ENCODE measurements at regions not wholly inside any gene's neighbourhood (a gene's known extent, or its start where the extent isn't known, plus 50 kb on each side); places are given as distances from the start of the nearest gene placed in this dataset.
A peak's percentile ranks its signal among the peaks of the same experiment; 100 is the strongest.
"Not testable (repeated sequence)": the region's sequence is repeated elsewhere in the genome, so short reads cannot be mapped to it uniquely, and the experiment has no call there.

DNA sequence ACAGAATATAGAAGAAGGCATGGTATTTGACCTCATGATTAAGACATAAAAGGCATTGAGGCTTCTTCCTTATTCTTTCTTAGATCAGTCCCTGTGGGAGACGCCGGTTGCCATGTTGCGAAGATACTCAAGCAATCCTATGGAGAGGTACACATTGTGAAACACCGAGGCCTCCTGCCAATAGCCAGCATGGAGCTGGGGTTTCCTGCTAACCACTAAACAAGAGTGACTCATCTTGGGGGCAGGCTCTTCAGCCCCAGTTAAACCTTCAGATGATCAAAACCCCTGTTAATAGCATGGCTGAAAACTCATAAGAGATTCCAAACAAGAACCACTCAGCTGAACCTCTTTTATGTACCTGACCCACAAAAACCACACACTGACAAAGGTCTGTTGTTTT is 478.8 kb downstream of the CD83 start:
- H3K27me3 Mint-ChIP-seq (ENCODE audit: unreplicated experiment), result peaks cover 1% of the 10 kb centered on the region
- no TSS peak for BruUV-seq (replicated peaks)
- CTCF ChIA-PET, result interaction anchor here (0.7 kb wide), 1 partner anchor 325 kb away, joined by 3 read pairs; no protein-coding TSS in a partner anchor
- no peak overlapping the region for H3K27ac Mint-ChIP-seq (ENCODE audit: unreplicated experiment)
- H3K4me1 Mint-ChIP-seq (ENCODE audit: low read depth, unreplicated experiment), result no peaks in the 10 kb centered on the region
- TF ChIP-seq, protein P1, sequence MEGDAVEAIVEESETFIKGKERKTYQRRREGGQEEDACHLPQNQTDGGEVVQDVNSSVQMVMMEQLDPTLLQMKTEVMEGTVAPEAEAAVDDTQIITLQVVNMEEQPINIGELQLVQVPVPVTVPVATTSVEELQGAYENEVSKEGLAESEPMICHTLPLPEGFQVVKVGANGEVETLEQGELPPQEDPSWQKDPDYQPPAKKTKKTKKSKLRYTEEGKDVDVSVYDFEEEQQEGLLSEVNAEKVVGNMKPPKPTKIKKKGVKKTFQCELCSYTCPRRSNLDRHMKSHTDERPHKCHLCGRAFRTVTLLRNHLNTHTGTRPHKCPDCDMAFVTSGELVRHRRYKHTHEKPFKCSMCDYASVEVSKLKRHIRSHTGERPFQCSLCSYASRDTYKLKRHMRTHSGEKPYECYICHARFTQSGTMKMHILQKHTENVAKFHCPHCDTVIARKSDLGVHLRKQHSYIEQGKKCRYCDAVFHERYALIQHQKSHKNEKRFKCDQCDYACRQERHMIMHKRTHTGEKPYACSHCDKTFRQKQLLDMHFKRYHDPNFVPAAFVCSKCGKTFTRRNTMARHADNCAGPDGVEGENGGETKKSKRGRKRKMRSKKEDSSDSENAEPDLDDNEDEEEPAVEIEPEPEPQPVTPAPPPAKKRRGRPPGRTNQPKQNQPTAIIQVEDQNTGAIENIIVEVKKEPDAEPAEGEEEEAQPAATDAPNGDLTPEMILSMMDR (IDR thresholded peaks at IDR 0.05; ENCODE audit: unreplicated experiment), result no peak
- peak; percentile 11 for DNase-seq
- H3K4me3 Mint-ChIP-seq (ENCODE audit: low read depth, unreplicated experiment), result no peak overlapping the region
- no peaks in the 10 kb centered on the region for H3K36me3 Mint-ChIP-seq (ENCODE audit: insufficient read depth, unreplicated experiment)
- H3K9me3 Mint-ChIP-seq (ENCODE audit: low read depth, unreplicated experiment), result no peaks in the 10 kb centered on the region
- intact Hi-C loops (cut with micrococcal nuclease; ENCODE audit: unreplicated experiment), result no loop called here

DNA sequence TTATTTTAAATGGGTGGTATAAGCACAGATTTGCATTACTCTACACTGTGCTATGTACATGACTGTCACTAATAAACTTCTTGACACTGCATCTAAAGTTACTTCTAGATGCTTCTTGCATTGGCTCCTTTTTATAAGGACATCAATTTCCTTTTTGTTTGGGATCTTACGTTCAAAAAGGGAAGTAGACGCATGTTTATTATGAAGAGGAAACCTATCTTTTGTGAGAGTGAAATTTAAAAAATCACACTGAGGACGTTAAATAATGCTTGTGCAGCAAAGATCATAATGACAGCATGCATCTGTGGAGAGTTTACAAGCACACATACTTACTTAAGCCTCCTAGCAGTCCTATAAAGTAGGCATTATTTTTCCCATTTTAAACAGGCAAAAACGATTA is 479.5 kb downstream of the CD83 start:
- Mint-ChIP-seq H3K4me1 (ENCODE audit: low read depth, unreplicated experiment) (no peaks in the 10 kb centered on the region), H3K27ac (ENCODE audit: unreplicated experiment) (no peak overlapping the region), H3K9me3 (ENCODE audit: low read depth, unreplicated experiment) (no peaks in the 10 kb centered on the region), H3K27me3 (ENCODE audit: unreplicated experiment) (no peaks in the 10 kb centered on the region), H3K36me3 (ENCODE audit: insufficient read depth, unreplicated experiment) (no peaks in the 10 kb centered on the region), H3K4me3 (ENCODE audit: low read depth, unreplicated experiment) (no peak overlapping the region)
- no peak for DNase-seq
- TF ChIP-seq, protein P1 (IDR thresholded peaks at IDR 0.05; ENCODE audit: unreplicated experiment), result no peak
- CTCF ChIA-PET, result no interaction called here
- BruUV-seq (replicated peaks), result no TSS peak
- intact Hi-C loops (cut with micrococcal nuclease; ENCODE audit: unreplicated experiment), result no loop called here

DNA sequence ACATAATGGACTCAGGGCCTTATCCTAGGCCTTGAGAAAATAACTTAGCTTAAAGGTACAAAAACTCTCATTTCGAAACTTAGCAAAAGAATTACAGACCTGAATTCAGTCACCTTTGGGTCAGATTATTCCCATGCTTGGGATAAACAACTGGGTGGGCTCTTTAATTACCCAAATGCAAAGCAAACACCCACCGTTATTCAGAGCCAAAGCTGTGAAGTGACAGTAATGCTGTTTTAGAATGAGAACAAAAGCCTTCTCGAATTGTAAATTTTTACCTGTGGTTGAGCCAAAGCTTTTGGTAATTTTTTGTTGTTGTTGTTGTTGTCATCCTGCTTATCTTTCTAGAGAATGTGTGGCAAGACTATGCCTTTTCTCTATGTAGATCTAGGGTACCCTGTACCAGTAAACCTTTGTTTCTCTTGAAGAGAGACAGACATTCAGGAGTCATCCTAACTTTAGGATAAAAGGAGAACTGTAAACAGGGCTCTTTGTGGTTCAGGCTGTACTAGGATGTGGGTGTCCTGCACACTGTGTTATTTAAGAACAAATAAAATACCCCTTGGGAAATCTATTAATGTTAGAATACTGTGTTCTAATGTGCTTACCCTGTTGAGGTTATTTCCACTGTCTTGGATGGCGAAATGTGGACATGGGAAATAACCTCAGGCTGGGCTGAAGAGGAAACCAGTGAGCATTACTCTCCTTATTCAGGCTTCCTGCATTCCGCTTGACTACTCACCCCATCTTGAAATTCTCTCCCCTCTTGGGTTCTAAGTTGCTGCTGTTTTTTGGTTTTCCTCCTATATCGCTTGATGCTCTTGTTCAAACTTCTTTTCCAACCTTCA is 480.7 kb downstream of the CD83 start:
- Mint-ChIP-seq H3K36me3 (ENCODE audit: insufficient read depth, unreplicated experiment) (no peaks in the 10 kb centered on the region), H3K27ac (ENCODE audit: unreplicated experiment) (no peak overlapping the region), H3K27me3 (ENCODE audit: unreplicated experiment) (no peaks in the 10 kb centered on the region), H3K4me3 (ENCODE audit: low read depth, unreplicated experiment) (no peak overlapping the region), H3K9me3 (ENCODE audit: low read depth, unreplicated experiment) (no peaks in the 10 kb centered on the region), H3K4me1 (ENCODE audit: low read depth, unreplicated experiment) (no peaks in the 10 kb centered on the region)
- intact Hi-C loops (cut with micrococcal nuclease; ENCODE audit: unreplicated experiment), result no loop called here
- DNase-seq, result no peak
- CTCF ChIA-PET, result no interaction called here
- TF ChIP-seq, protein P1 (IDR thresholded peaks at IDR 0.05; ENCODE audit: unreplicated experiment), result no peak
- no TSS peak for BruUV-seq (replicated peaks)

DNA sequence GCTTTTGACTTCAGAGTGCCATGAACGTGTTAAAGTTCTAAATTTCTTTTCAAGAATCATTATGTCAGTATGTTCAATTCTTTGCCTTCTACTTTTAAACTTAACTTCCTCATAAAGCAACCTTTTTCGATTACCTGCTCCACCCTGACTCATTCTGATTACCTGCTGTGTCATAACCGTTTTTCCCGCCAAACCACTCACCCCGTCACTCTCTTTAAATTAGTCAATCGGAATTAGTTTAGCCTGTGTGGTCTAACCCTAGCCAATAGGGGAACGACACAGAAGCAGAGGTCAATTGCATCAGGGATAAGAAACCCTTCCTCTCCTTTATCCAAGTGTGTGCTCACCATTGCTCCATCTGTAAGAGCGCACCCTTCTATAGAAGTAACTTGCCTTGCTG is 482.7 kb downstream of the CD83 start:
- intact Hi-C loops (cut with micrococcal nuclease; ENCODE audit: unreplicated experiment); H3K36me3 Mint-ChIP-seq (ENCODE audit: insufficient read depth, unreplicated experiment); H3K27me3 Mint-ChIP-seq (ENCODE audit: unreplicated experiment); BruUV-seq (replicated peaks); CTCF ChIA-PET; DNase-seq; H3K27ac Mint-ChIP-seq (ENCODE audit: unreplicated experiment); H3K9me3 Mint-ChIP-seq (ENCODE audit: low read depth, unreplicated experiment); H3K4me1 Mint-ChIP-seq (ENCODE audit: low read depth, unreplicated experiment); H3K4me3 Mint-ChIP-seq (ENCODE audit: low read depth, unreplicated experiment): not testable (repeated sequence)

DNA sequence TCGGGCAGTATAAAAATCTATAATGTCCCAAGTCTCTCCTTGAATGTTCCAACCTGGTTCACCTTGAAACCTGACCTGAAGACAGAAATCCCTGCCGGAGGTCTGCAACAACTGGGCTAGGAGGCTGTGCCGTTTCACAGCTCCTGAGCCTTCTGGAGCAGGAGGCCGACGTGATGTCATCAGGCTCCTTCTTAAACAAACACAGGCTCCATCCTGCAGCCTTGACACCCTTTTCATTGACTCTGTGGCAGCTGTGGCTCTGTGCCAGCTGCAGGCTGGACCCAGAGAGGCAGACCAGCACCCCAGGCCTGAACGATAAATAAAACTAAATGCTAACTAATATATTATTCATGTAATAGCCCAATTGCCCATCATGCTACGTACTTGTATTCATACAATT is 483.9 kb downstream of the CD83 start:
- Mint-ChIP-seq H3K27me3 (ENCODE audit: unreplicated experiment) (no peaks in the 10 kb centered on the region), H3K4me3 (ENCODE audit: low read depth, unreplicated experiment) (no peak overlapping the region), H3K27ac (ENCODE audit: unreplicated experiment) (no peak overlapping the region), H3K9me3 (ENCODE audit: low read depth, unreplicated experiment) (peaks cover 2% of the 10 kb centered on the region), H3K4me1 (ENCODE audit: low read depth, unreplicated experiment) (no peaks in the 10 kb centered on the region), H3K36me3 (ENCODE audit: insufficient read depth, unreplicated experiment) (no peaks in the 10 kb centered on the region)
- peak; percentile 12 for DNase-seq
- intact Hi-C loops (cut with micrococcal nuclease; ENCODE audit: unreplicated experiment), result no loop called here
- TF ChIP-seq, protein P1 (IDR thresholded peaks at IDR 0.05; ENCODE audit: unreplicated experiment), result no peak
- CTCF ChIA-PET, result no interaction called here
- no TSS peak for BruUV-seq (replicated peaks)
